ENCODE measurements at regions not wholly inside any gene's neighbourhood (a gene's known extent, or its start where the extent isn't known, plus 50 kb on each side); places are given as distances from the start of the nearest gene placed in this dataset.

GRCh38 chr3:106261915-106262683, 393.3 kb upstream of the CBLB start:
- H3K27ac Mint-ChIP-seq: peak overlapping the region; percentile 16
- H3K36me3 Mint-ChIP-seq (ENCODE audit: low read depth): no peaks in the 10 kb centered on the region
- no peak for TF ChIP-seq CTCF (IDR thresholded peaks at IDR 0.05)
- H3K4me3 Mint-ChIP-seq: no peak overlapping the region
- peaks cover 25% of the 10 kb centered on the region for H3K4me1 Mint-ChIP-seq
- no peaks in the 10 kb centered on the region for H3K9me3 Mint-ChIP-seq
- H3K27me3 Mint-ChIP-seq (ENCODE audit: low read depth, poor library complexity): no peaks in the 10 kb centered on the region
- no peak for DNase-seq

- no peak overlapping the region for H3K4me3 Mint-ChIP-seq
- H3K36me3 Mint-ChIP-seq (ENCODE audit: low read depth): no peaks in the 10 kb centered on the region
- no peak for DNase-seq
- no peak overlapping the region for H3K27ac Mint-ChIP-seq
- no peak for TF ChIP-seq CTCF (IDR thresholded peaks at IDR 0.05)
- no peaks in the 10 kb centered on the region for H3K27me3 Mint-ChIP-seq (ENCODE audit: low read depth, poor library complexity)
- H3K4me1 Mint-ChIP-seq: peaks cover 25% of the 10 kb centered on the region
- H3K9me3 Mint-ChIP-seq: no peaks in the 10 kb centered on the region
Observed at GRCh38 chr3:106263011-106263410, 394.2 kb upstream of the CBLB start.

DNA sequence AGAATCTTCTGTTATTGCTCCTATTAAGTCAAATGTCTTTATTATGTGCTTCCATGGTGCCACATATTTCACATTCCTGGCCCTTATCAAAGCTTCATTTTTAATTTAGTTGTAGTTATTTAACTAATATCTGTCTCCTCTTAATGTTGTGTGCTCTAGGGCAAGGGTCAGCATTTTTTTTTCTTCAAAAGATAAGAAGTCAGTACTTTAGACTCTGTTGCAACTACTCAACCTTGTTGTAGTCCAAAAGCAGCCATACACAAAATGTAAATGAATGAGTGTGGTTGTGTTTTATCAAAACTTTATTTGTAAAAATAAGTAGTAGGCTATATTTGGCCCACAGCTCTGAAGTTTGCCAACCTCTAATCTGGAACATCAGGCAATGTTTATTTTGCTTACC, 394.7 kb upstream of the CBLB start:
- H3K27ac Mint-ChIP-seq: no peak overlapping the region
- DNase-seq: no peak
- no peaks in the 10 kb centered on the region for H3K9me3 Mint-ChIP-seq
- no peak for TF ChIP-seq CTCF (IDR thresholded peaks at IDR 0.05)
- H3K4me3 Mint-ChIP-seq: no peak overlapping the region
- H3K36me3 Mint-ChIP-seq (ENCODE audit: low read depth): no peaks in the 10 kb centered on the region
- peaks cover 25% of the 10 kb centered on the region for H3K4me1 Mint-ChIP-seq
- peaks cover 2% of the 10 kb centered on the region for H3K27me3 Mint-ChIP-seq (ENCODE audit: low read depth, poor library complexity)

- no peak for TF ChIP-seq CTCF (IDR thresholded peaks at IDR 0.05)
- Mint-ChIP-seq H3K36me3 (ENCODE audit: low read depth) (no peaks in the 10 kb centered on the region), H3K27ac (no peak overlapping the region), H3K4me1 (peaks cover 25% of the 10 kb centered on the region), H3K27me3 (ENCODE audit: low read depth, poor library complexity) (peaks cover 3% of the 10 kb centered on the region), H3K9me3 (no peaks in the 10 kb centered on the region), H3K4me3 (no peak overlapping the region)
- no peak for DNase-seq
Observed at GRCh38 chr3:106265704-106266103, 396.9 kb upstream of the CBLB start.

DNA sequence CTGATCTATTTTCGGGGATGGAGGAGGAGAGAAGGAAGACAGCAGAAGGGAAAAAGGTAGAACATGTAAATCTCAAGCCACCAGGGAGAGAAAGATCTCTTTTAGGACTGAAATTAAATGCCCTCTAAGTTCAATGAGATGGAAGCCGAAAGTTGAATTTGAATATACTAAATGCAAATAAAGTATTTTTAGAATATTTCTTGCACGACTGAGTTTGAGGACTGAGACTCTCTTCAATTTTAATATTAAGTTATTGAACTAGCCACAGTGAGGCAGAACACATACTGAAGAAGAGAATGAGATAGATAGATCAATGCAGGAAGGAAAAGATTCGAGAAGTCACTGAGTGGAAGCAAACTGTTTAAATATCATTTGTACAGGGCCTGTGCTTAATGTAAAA, 399.9 kb upstream of the CBLB start:
- H3K4me1 Mint-ChIP-seq: no peaks in the 10 kb centered on the region
- H3K4me3 Mint-ChIP-seq: no peak overlapping the region
- no peaks in the 10 kb centered on the region for H3K36me3 Mint-ChIP-seq (ENCODE audit: low read depth)
- no peak for TF ChIP-seq CTCF (IDR thresholded peaks at IDR 0.05)
- H3K9me3 Mint-ChIP-seq: no peaks in the 10 kb centered on the region
- no peak overlapping the region for H3K27ac Mint-ChIP-seq
- peaks cover 3% of the 10 kb centered on the region for H3K27me3 Mint-ChIP-seq (ENCODE audit: low read depth, poor library complexity)
- DNase-seq: no peak

GRCh38 chr3:106272302-106272701, 403.5 kb upstream of the CBLB start:
- Mint-ChIP-seq H3K27ac (no peak overlapping the region), H3K4me1 (no peaks in the 10 kb centered on the region), H3K36me3 (ENCODE audit: low read depth) (no peaks in the 10 kb centered on the region), H3K27me3 (ENCODE audit: low read depth, poor library complexity) (peaks cover 3% of the 10 kb centered on the region), H3K9me3 (no peaks in the 10 kb centered on the region), H3K4me3 (no peak overlapping the region)
- no peak for TF ChIP-seq CTCF (IDR thresholded peaks at IDR 0.05)
- DNase-seq: no peak
